Prostate gland (tissue), 2 donors: ENCODE measurements at regions not wholly inside any gene's neighbourhood (a gene's known extent, or its start where the extent isn't known, plus 50 kb on each side); places are given as distances from the start of the nearest gene placed in this dataset.

ENCODE experiments used
- DNase-seq: peaks from one replicate; pipeline ENCODE4 v3.0.0-alpha.2; 2019; ENCODE audit warnings: low spot score
- H3K27ac ChIP-seq, 2 donors: fragments of 200-600 bp; sonication (generic); 2 replicates each; pipeline ENCODE4 v1.5.1; 2017 to 2019
- H3K27me3 ChIP-seq: fragments of 200-600 bp; sonication (generic); replicated peaks from 2 replicates; pipeline ENCODE4 v1.5.1; 2019; ENCODE audit not compliant: insufficient read depth
- H3K36me3 ChIP-seq, 2 donors: fragments of 200-600 bp; sonication (generic); 1 replicate in 1 of 2; 2 replicates in 1 of 2; pipeline versions ENCODE4 v1.5.1 to v1.8.1; 2017 to 2019
- H3K4me1 ChIP-seq: fragments of 200-600 bp; sonication (generic); replicated peaks from 2 replicates; pipeline ENCODE4 v1.5.1; 2019
- H3K4me3 ChIP-seq, 2 donors: fragments of 200-600 bp; sonication (generic); 2 replicates each; pipeline ENCODE4 v1.5.1; 2017 to 2019
- H3K9me3 ChIP-seq: fragments of 200-600 bp; sonication (generic); 2 replicates; pipeline ENCODE4 v1.5.1; 2017
- CTCF ChIP-seq, 4 experiments: fragments of 200-600 bp in 2 of 4; fragments of 450-650 bp in 2 of 4; sonication (generic) in 2 of 4; IDR thresholded peaks; 1 replicate in 3 of 4; 2 replicates in 1 of 4; pipeline ENCODE4 v1.5.1; 2016 to 2019; ENCODE audit warnings: antibody characterized with exemption in 4 of 4, mild to moderate bottlenecking in 2 of 4, moderate library complexity in 2 of 4
- POLR2A ChIP-seq: fragments of 450-650 bp; IDR thresholded peaks from one replicate; pipeline ENCODE4 v1.6.1; 2016; ENCODE audit warnings: antibody characterized with exemption, mild to moderate bottlenecking
- POLR2AphosphoS5 ChIP-seq: sonication (generic); formaldehyde crosslinking; IDR thresholded peaks from one replicate; pipeline ENCODE4 v1.6.1; 2017; ENCODE audit warnings: antibody characterized with exemption
- WGBS: methylation state at CpG from one replicate; pipeline ENCODE4 v1.1.5; 2018; 5-methylcytosine and 5-hydroxymethylcytosine counted together
- intact Hi-C: fragments of 100-400 bp; cut with DNase I; formaldehyde crosslinking; loops from one replicate; pipeline ENCODE4 v1.14.2; 2022

DNA sequence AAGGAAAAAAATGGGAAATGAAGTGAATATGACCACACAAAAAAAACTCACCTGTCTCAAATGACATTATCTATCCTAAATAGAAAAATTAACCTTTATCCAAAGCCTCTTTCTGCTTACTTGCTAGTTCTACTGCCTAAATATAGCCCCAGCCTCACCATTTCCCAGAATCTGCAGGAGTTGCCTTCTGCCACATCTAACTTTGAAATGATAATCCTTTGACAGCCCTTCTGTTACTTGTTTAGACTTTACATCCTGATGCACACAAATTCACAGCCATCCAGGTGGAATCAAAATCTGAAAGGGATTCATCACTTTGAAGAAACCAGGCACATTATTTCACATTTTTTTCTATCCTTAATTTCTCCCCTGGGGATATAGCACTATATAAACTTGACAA, 1356.2 kb upstream of the NXPH2 start:
- no peaks in the 10 kb centered on the region for H3K9me3 ChIP-seq
- H3K4me3 ChIP-seq = no peak overlapping the region
- H3K27me3 ChIP-seq = no peaks in the 10 kb centered on the region
- DNase-seq = no peak
- H3K27ac ChIP-seq = no peak overlapping the region
- intact Hi-C loops = no loop called here
- TF ChIP-seq POLR2AphosphoS5 = no peak
- no peak for TF ChIP-seq CTCF (IDR thresholded peaks at IDR 0.05)
- TF ChIP-seq POLR2A = no peak
- no peaks in the 10 kb centered on the region for H3K4me1 ChIP-seq
- no peaks in the 10 kb centered on the region for H3K36me3 ChIP-seq

GRCh38 chr2:140128909-140129308, 1348.7 kb upstream of the NXPH2 start:
- DNase-seq = no peak
- no peak for TF ChIP-seq POLR2A
- no peak for TF ChIP-seq POLR2AphosphoS5
- TF ChIP-seq CTCF (IDR thresholded peaks at IDR 0.05) = no peak
- H3K27ac ChIP-seq = no peak overlapping the region
- no peaks in the 10 kb centered on the region for H3K36me3 ChIP-seq
- H3K4me1 ChIP-seq = no peaks in the 10 kb centered on the region
- WGBS = 47% methylated on average over 2 of the region's 2 CpGs
- intact Hi-C loops = no loop called here
- H3K4me3 ChIP-seq = no peak overlapping the region
- no peaks in the 10 kb centered on the region for H3K27me3 ChIP-seq
- no peaks in the 10 kb centered on the region for H3K9me3 ChIP-seq

DNA sequence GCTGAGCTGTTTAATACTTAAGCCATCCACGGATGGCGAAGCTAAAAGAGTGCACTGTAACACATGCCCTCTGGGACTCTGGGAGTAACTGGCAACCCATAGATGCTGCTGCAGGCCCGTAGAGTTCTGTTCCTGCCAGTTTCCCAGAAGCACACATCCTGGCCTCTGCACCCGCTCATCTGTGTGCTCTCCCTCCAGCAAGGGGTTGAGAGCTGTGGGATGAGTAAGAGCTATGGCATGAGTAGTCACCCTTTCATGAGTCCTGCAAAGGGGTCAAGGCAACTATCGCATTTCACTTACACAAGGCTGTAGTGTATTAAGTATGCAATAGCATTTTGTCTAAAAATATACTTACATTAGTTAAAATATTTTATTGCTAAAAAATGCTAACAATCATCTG, 1341.8 kb upstream of the NXPH2 start:
- no peak for DNase-seq
- H3K4me3 ChIP-seq = no peak overlapping the region
- H3K36me3 ChIP-seq = no peaks in the 10 kb centered on the region
- H3K27me3 ChIP-seq = no peaks in the 10 kb centered on the region
- TF ChIP-seq CTCF (IDR thresholded peaks at IDR 0.05) = no peak
- TF ChIP-seq POLR2A = no peak
- no peak for TF ChIP-seq POLR2AphosphoS5
- H3K4me1 ChIP-seq = no peaks in the 10 kb centered on the region
- whole genome bisulfite sequencing = 89% methylated on average over 5 of the region's 5 CpGs
- intact Hi-C loops = no loop called here
- H3K27ac ChIP-seq = no peak overlapping the region
- H3K9me3 ChIP-seq = no peaks in the 10 kb centered on the region

DNA sequence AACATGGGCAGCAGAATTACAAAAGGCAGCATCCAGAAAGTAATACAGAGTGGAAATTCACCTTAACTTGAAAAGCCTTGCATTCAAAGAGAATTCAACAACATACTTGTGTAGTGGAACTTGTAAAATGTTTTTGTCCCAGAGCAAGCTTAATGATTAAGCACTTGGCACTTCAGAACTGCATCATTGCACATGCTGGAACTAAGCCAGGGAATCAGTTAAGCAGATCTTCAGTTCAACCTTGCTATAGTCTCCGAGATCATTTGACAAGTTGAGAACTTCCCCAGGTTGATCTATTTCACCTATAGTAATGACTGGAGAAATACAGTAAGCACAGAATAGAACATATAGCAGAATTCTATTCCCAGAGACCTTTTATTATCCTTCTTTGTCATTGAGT, 1337.2 kb upstream of the NXPH2 start:
- Histone ChIP-seq H3K36me3 (no peaks in the 10 kb centered on the region), H3K4me1 (no peaks in the 10 kb centered on the region), H3K27me3 (no peaks in the 10 kb centered on the region), H3K4me3 (no peak overlapping the region), H3K27ac (no peak overlapping the region), H3K9me3 (no peaks in the 10 kb centered on the region)
- intact Hi-C loops = no loop called here
- TF ChIP-seq POLR2AphosphoS5 (no peak), POLR2A (no peak), CTCF (IDR thresholded peaks at IDR 0.05) (no peak)
- DNase-seq = no peak
- WGBS = 48% methylated on average over 1 of the region's 1 CpG

- no peak overlapping the region for H3K4me3 ChIP-seq
- whole genome bisulfite sequencing = 44% methylated on average over 5 of the region's 5 CpGs
- H3K4me1 ChIP-seq = no peaks in the 10 kb centered on the region
- no peak for DNase-seq
- H3K36me3 ChIP-seq = no peaks in the 10 kb centered on the region
- H3K27me3 ChIP-seq = no peaks in the 10 kb centered on the region
- no peak overlapping the region for H3K27ac ChIP-seq
- TF ChIP-seq CTCF (IDR thresholded peaks at IDR 0.05) (no peak), POLR2AphosphoS5 (no peak), POLR2A (no peak)
- H3K9me3 ChIP-seq = no peaks in the 10 kb centered on the region
- intact Hi-C loops = no loop called here
Measured at GRCh38 chr2:140108706-140109475, 1328.7 kb upstream of the NXPH2 start.
